HEK293T (cell line): ENCODE measurements at regions not wholly inside any gene's neighbourhood (a gene's known extent, or its start where the extent isn't known, plus 50 kb on each side); places are given as distances from the start of the nearest gene placed in this dataset.

Source experiments
- CTCF ChIA-PET: fragments of 350-600 bp; formaldehyde crosslinking; extraction: SDS; loops from one replicate; lab custom pipeline; 2021; ENCODE audit warnings: antibody characterized with exemption, inconsistent platforms; lab: Yijun Ruan, JAX
- POLR2A ChIA-PET: fragments of 350-600 bp; formaldehyde crosslinking; extraction: SDS; loops from one replicate; lab custom pipeline; 2020; ENCODE audit warnings: antibody characterized with exemption, inconsistent platforms; lab: Yijun Ruan, JAX
- DNase-seq: peaks from one replicate; pipeline ENCODE4 v3.0.0; 2012; ENCODE audit warnings: mixed read lengths; ENCODE audit errors: extremely low spot score
- ARNT ChIP-seq: fragments of 450-650 bp; IDR thresholded peaks from 2 replicates; pipeline ENCODE4 v1.6.1; 2017; ENCODE audit warnings: mild to moderate bottlenecking
- BHLHE40 ChIP-seq: fragments of 450-650 bp; IDR thresholded peaks from 2 replicates; pipeline ENCODE4 v1.6.1; 2016; ENCODE audit warnings: mild to moderate bottlenecking, moderate library complexity, borderline replicate concordance
- CTBP1 ChIP-seq: fragments of 450-650 bp; IDR thresholded peaks from 2 replicates; pipeline ENCODE4 v1.6.1; 2016; ENCODE audit warnings: borderline replicate concordance
- ELF4 ChIP-seq: fragments of 450-650 bp; IDR thresholded peaks from 2 replicates; pipeline ENCODE4 v1.6.1; 2017; ENCODE audit warnings: antibody characterized with exemption
- FOXA1 ChIP-seq: fragments of 450-650 bp; IDR thresholded peaks from 2 replicates; pipeline ENCODE4 v1.6.1; 2016; ENCODE audit warnings: mild to moderate bottlenecking
- FOXK2 ChIP-seq: fragments of 450-650 bp; IDR thresholded peaks from 2 replicates; pipeline ENCODE4 v1.6.1; 2016; ENCODE audit warnings: mild to moderate bottlenecking
- FOXM1 ChIP-seq: fragments of 450-650 bp; IDR thresholded peaks from 2 replicates; pipeline ENCODE4 v1.6.1; 2017; ENCODE audit warnings: mild to moderate bottlenecking, borderline replicate concordance
- HDGF ChIP-seq: fragments of 450-650 bp; IDR thresholded peaks from 2 replicates; pipeline ENCODE4 v1.6.1; 2017; ENCODE audit warnings: antibody characterized with exemption, borderline replicate concordance
- L3MBTL2 ChIP-seq: fragments of 450-650 bp; conservative IDR thresholded peaks from 2 replicates; pipeline ENCODE4 v1.6.1; 2016; ENCODE audit warnings: mild to moderate bottlenecking
- LEF1 ChIP-seq: fragments of 450-650 bp; IDR thresholded peaks from 2 replicates; pipeline ENCODE4 v1.6.1; 2017; ENCODE audit warnings: mild to moderate bottlenecking, borderline replicate concordance
- NFRKB ChIP-seq: fragments of 450-650 bp; IDR thresholded peaks from 2 replicates; pipeline ENCODE4 v1.6.1; 2016; ENCODE audit warnings: mild to moderate bottlenecking, moderate library complexity
- SP1 ChIP-seq: fragments of 450-650 bp; IDR thresholded peaks from 2 replicates; pipeline ENCODE4 v1.6.1; 2017
- SUZ12 ChIP-seq: fragments of 450-650 bp; IDR thresholded peaks from 2 replicates; pipeline ENCODE4 v1.6.1; 2016; ENCODE audit warnings: mild to moderate bottlenecking
- TARDBP ChIP-seq: fragments of 450-650 bp; IDR thresholded peaks from 2 replicates; pipeline ENCODE4 v1.6.1; 2016
- ZNF384 ChIP-seq: fragments of 450-650 bp; IDR thresholded peaks from 2 replicates; pipeline ENCODE4 v1.6.1; 2016
- TF ChIP-seq, protein P1 (sequence below): fragments of 450-650 bp; IDR thresholded peaks from 2 replicates; pipeline ENCODE4 v1.6.1; 2016

DNA sequence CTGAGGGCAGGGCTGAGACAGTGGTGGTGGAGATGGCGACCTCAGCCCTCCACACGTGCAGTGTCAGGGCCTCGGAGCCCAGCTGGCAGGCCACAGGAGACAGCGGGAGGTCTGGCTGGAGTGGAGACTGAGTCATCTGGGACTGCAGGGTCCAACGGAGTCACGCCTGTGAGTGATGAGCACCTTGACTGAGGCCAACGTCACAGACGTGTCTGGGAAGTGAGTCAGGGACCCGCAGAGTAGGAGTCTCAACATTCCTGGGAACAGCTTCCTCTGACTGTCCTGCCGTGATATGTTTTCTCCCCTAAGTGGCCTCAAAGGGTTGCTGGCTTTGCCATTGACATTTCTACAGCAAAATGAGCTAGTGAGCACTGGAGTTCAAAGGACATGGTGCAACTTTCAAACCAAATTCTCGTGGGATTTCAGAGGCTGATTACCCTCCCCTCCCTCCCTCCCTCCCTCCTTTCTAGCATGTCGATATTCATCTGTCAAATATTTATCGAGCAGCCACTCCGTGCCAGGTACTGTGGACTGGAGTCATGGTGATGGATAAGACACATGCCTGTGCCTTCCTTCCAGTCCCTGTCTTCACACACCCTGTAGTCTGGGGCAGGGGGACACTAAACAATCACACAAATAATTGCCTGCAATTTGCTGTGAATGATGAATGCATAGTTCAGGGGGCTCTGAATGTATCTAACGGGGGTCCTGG, 53.3 kb upstream of the AMOTL2 start:
- no peak for DNase-seq
- TF ChIP-seq LEF1, result no peak
- TF ChIP-seq ZNF384, result no peak
- no peak for TF ChIP-seq TARDBP
- no peak for TF ChIP-seq ELF4
- TF ChIP-seq SUZ12, result no peak
- TF ChIP-seq FOXA1, result no peak
- no peak for TF ChIP-seq CTBP1
- TF ChIP-seq, protein P1, sequence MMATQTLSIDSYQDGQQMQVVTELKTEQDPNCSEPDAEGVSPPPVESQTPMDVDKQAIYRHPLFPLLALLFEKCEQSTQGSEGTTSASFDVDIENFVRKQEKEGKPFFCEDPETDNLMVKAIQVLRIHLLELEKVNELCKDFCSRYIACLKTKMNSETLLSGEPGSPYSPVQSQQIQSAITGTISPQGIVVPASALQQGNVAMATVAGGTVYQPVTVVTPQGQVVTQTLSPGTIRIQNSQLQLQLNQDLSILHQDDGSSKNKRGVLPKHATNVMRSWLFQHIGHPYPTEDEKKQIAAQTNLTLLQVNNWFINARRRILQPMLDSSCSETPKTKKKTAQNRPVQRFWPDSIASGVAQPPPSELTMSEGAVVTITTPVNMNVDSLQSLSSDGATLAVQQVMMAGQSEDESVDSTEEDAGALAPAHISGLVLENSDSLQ, result no peak
- CTCF ChIA-PET, result no interaction called here
- POLR2A ChIA-PET, result no interaction called here

DNA sequence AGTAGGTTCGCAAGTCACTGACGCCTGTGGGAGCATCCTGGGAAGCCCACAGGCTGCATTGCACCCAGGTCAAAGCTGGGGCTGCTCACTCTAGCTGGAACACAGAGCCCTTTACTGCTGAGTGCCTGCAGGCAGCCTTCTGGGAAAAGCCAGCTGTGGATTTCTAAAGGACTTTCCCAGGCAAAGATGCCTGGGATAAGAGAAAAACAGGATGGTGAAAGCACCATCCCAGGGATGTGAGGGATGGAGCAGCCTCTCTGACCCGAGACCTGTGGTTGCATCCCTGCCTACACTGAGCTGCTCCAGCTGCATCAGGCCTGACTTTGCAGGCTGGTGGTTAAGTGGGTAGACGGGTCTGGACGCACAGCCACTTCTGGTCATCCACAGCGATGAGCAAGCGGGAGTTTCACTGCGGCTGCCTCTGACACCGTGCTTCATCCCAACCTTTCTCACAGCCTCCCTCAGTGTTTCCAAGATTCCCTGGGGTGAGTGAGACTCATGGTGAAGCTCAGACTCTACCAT, 52.5 kb upstream of the AMOTL2 start:
- no peak for TF ChIP-seq NFRKB
- TF ChIP-seq LEF1, result no peak
- no peak for TF ChIP-seq FOXK2
- TF ChIP-seq FOXM1, result no peak
- no peak for TF ChIP-seq L3MBTL2
- no peak for TF ChIP-seq SUZ12
- TF ChIP-seq HDGF, result no peak
- no peak for TF ChIP-seq ELF4
- TF ChIP-seq TARDBP, result no peak
- TF ChIP-seq, protein P1, result no peak
- no peak for TF ChIP-seq SP1
- no peak for TF ChIP-seq CTBP1
- TF ChIP-seq ZNF384, result no peak
- TF ChIP-seq ARNT, result no peak
- TF ChIP-seq BHLHE40, result no peak
- no peak for TF ChIP-seq FOXA1
- DNase-seq, result no peak
- POLR2A ChIA-PET, result no interaction called here
- CTCF ChIA-PET, result no interaction called here

DNA sequence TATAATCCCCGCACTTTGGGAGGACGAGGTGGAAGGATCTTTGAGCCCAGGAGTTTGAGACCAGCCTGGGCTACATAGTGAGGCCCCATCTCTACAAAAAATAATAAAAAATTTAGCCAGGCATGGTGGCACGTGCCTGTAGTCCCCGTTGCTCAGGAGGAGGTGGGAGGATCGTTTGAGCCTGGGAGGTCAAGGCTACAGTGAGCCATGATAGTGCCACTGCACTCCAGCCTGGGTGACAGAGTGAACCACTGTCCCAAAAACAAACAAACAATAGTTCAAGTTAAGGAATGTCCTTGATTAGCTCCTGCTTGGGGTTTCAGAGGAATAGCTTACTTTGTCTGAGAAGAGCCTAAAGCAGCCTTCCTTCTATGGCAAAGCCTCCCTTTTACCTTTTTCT, 51.7 kb upstream of the AMOTL2 start:
- TF ChIP-seq ELF4 (no peak), ARNT (no peak), L3MBTL2 (no peak), TARDBP (no peak), FOXM1 (no peak), LEF1 (no peak), CTBP1 (no peak), FOXA1 (no peak), ZNF384 (no peak), HDGF (no peak), SP1 (no peak), BHLHE40 (no peak), SUZ12 (no peak), FOXK2 (no peak), NFRKB (no peak)
- TF ChIP-seq, protein P1, result no peak
- CTCF ChIA-PET, result interaction anchor here (0.7 to 0.8 kb wide), 2 partner anchors 48 to 217 kb away, joined by 3 to 4 read pairs; no protein-coding TSS in a partner anchor
- DNase-seq, result no peak
- POLR2A ChIA-PET, result no interaction called here
